HG03066 (cell line): ENCODE measurements at regions not wholly inside any gene's neighbourhood (a gene's known extent, or its start where the extent isn't known, plus 50 kb on each side); places are given as distances from the start of the nearest gene placed in this dataset.
"Not testable (repeated sequence)": the region's sequence is repeated elsewhere in the genome, so short reads cannot be mapped to it uniquely, and the experiment has no call there.

ENCODE experiments used
- ATAC-seq: cut with Tn5 transposase; IDR thresholded peaks from one replicate; pipeline ENCODE4 v1.9.1; 2021; ENCODE audit warnings: low read depth; ENCODE audit not compliant: unreplicated experiment

DNA sequence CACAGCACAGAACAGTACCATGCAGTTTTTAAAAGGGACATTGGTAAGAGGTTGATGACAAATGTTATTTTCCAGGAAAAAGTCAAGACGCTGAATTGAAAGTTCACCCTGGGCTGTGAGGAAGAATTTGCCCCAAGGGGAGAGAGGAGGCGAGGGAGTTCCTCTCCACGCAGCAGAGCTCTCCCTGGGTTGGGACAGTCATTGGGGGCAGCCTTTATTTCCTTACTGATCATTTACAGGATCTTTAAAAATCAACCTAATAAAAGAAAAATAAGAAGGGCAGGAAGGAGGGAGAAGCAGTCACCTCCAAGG, 49.9 kb upstream of the WNT7B start:
- no peak for ATAC-seq

DNA sequence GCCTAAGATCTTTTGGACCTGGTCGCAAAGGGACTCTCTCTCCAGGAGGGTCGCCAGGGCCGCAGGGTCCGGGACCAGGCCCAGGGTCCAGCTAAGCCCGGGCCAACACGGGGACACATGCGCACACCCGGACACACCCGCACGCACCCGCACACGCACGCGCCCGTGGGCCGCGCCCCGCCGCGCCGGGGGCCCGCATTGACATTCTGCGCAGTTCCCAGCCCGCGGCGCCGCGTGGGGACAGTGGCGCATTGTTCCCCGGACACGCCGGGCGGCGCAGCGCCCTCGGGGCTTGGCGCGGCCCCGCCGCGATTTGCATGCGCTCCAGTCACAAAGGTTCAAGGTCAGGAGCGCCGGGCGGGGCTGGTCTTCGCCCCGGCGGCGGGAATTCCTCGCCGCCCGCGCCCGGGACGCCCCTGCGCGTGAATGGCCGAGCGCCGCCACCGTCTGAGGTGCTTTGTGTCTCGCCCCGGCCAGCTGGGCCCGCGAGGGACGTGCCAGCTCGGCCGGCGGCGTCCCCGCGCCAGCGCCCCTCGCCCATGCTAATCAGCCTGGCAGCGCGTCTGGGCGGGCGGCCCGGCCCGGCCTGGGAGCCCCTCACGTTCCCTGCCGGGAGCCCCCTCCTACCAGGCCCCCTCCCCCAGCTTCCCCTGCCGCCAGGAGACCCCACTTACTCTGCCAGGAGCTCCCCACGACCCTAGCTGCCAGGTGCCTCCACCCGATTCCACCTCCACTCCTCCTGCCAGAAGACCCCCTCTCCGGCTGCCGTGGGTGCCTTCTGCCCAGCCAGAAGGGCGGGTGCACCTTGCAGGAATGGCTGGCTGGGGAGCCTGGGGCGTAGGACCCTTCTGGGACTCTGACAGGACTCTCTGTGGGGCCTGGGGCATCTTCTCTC, 50.5 kb upstream of the WNT7B start:
- ATAC-seq, result no peak

DNA sequence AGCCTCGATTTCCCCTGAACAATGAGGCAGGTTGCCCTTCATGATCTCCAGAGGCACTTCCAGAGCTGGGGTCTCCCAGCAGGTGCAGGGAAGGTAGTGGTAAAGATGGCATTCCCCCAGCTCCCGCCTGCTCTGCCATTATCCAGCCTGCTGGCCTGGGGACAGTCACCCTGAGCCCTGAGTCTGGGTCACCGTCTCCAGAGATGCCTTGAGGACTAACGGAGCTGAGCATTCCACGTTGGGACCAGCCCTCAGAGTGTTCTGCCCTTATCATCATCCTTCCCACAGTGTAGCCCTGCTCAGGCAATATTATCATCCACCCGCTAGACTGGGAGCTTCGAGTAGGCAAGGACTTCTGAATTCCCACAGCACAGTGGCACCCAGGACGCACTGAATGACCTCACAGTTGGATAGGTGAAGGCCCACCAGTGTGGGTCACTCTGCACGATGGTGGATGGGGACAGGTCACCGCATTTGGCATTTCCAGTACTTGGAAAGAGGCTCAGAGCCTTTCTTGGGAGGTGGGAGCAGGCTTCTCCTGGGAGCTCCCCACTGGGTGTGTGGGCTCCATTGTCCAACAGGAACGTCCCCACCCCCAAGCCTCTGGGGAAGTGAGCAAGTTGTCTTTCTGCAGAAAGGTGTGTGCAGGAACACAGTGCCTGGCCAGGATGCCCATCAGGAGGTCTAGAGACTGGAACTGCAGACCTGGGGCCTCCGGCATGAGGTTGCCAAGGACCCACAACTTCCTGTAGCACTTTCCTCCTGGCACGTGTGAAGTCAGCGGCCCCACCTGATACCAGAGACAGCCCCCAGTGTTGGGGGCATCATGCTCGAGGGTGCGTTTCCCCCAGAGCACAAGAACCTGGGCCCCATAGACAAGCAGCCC, 51.4 kb upstream of the WNT7B start:
- ATAC-seq, result no peak

DNA sequence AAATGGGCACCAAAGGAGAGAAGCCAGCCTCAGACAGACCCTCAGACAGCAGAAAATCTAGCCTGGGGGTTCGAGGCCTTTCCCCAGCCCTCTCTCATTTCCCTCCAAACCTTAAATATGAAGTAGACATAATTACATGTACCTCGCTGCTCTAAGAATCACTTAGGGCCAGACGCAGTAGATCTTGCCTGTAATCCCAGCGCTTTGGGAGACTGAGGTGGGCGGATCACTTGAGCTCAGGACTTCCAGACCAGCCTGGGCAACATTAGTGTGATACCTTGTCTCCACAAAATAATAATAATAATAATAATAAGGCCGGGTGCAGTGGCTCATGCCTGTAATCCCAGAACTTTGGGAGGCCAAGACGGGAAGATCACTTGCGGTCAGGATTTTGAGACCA, 52.1 kb upstream of the WNT7B start:
- ATAC-seq, result no peak

DNA sequence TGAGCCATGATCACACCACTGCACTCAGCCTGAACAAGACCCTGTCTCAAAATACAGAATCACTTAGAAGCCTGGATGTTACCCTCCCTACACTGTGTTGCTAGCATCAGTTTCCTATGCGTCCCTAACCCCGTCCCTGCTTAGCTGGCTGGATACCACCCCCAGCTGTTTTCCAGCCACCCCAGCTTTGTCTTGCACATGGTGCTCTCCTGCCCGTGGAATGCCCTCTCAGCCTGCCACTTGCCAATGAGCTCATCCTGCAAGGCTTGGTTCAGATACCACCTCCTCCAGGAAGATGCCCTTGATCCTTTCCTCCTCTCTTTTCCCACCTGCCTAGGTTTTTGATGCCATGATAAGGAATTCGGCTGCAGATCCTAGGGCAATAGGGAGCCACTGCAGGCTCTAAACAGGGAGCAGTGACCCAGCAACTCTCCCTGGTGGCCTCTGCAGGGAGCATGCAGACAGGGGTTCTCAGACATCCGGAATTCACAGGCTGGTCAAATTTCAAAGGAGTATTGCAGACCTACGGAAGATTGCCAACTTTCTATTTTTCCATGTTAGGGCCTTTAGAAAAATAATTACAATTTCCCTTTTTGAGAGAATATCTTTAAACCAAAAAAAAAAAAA, 52.7 kb upstream of the WNT7B start:
- no peak for ATAC-seq

DNA sequence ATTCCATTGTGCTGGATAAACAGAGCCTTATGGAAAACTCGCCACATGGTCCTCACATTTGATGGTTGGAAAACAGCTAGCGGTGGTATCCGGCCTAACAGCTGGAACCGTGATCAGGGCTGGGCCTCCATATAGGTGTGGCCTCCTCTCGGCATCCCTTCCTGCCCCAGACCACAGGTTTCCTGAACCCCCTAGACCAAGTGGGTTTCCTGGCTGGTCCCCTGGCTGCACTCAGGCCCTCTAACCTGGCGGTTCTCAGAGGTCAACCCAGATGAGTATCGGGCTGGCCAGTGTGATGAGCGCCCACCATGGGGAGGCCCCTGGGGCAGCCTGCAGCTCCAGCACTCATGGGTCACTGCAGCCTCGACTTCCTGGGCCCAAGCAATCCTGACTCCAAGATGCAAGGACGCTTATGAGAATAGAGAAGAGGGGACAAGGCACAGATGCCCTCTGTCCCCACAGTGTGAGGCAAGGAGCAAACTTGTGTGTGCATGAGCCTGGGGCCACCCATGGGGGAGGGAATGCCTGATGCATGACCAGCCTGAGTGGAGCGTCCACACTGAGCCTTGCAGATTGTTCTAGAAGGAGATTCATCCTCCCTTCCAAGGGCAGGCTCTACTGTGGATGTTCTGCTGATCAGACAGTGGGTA, 53.4 kb upstream of the WNT7B start:
- no peak for ATAC-seq

DNA sequence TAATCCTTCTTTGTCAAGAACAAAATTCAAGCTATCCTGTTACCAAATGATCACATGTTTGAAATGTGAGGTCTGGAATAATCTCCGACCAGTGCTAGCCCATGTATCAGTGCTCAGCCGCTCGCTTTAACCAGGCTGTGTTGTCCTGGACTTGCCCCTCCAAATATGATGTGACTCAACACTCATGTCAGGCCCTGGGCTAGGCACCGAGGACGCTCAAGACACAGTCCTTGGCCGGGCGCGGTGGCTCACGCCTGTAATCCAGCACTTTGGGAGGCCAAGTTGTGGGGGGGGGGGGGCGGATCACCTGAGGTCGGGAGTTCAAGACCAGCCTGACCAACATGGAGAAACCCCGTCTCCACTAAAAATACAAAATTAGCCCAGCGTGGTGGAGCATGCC, 54.1 kb upstream of the WNT7B start:
- ATAC-seq, result no peak

DNA sequence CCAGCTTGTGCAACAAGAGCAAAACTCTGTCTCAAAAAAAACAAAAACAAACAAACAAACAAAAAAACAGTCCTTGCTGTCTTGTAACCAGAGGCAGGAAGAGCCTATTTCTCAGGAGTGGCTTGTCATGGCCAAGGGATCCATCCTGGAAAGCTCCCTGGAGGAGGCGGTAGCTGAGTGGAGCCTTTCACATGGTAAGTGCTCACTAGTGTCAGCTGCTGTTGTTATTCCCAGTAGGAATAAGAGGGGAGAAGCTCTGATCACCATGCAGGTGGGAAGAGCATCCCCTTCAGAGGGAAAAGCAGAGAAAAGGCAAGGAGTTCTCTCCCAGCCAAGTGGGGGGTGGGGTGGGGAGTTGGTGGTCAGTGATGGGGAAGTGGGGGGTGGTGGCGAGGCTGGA, 54.6 kb upstream of the WNT7B start:
- ATAC-seq, result no peak

DNA sequence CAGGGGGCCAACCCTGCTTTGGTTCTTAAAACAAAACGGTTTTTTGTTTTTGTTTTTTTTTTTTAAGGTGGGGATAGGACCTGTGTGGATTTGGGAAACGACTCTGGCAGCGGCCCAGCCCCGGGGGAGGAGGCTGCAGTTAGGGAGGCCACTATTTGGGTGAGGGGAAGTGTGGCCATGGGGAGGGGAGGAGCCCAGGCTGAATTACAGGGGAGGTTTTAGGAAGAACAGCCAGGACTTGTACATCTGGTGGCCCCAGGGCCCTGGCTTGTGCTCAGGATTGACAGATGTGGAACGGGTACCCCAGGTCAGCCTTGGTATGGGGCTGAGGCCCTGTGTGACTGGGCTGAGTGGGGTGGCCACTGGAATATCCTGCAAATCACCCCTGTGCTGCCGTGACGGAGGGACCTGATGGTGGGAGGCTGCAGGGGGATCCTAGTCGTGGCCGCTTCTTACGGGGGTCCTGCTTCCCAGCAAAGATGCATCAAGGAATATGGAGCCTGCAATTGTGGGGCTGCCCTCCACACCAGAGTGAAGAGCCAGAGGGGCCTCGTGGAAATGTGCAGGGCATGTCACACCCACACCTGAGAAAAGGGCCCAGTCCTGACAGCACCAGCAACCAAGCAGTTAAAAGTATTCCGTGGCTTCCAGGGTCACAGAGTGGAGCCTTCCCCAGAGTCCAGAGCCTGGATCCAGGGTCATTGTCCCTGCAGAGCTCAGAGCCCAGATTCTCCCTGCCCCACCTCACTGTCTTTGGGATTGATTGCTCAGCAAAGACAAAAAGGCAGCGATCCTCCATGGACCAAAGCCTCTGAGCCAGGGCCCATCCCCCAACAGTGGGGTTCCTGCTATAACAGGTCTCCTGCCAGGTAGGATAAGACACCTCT, 55.2 kb upstream of the WNT7B start:
- ATAC-seq, result no peak

DNA sequence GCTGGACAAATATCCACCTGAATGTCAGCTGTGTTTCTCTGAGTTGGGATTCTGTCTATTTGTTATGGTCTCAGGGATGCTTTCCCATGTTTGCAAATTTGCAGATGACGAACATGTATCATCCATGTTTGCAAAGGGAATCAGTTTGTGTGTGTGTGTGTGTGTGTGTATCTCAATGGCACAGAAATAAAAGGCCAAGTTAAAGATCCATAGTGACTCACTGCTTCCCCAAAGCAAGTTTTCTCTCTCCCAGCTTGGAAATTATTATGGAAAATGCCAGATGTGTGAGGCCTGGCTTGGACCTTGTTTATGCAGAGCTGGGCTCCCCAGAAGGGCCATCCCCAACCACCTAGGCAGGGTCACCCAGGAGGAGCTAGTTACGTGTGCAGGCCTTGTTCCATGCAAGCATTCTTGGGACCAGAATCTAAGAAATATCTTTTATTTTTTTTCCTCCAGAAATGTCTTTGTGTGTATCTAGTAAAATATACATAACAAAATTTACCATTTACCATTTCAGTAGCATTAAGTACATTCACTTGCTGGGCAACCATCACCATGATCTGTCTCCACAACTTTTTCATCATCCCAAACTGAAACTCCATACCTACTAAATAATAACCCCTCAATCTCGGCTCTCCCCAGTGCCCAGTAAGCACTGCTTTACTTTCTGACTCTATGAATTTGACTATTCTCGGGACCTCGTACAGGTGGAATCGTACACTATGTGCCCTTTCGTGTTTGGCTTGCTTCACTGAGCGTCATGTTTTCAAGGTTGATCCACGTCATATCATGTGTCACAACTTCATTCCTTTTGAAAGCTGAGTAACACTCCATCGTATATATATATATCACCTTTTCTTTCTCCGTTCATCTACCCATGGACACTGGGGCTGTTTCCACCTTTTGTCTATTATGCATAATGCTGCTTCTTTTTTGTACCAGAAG, 56.6 kb upstream of the WNT7B start:
- ATAC-seq, result no peak

DNA sequence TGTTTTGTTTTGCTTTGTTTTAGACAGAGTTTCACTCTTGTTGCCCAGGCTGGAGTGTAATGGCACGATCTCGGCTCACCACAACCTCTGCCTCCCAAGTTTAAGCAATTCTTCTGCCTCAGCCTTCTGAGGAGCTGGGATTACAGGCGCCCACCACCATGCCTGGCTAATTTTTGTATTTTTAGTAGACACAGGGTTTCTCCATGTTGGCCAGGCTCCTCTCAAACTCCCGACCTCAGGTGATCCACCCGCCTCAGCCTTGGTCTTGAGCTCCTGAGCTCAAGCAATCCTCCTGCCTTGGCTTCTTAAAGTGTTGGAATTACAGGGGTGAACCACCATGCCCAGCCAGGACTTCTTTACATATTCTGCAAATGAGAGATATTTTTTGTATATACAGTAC, 57.5 kb upstream of the WNT7B start:
- ATAC-seq, result not testable (repeated sequence)

DNA sequence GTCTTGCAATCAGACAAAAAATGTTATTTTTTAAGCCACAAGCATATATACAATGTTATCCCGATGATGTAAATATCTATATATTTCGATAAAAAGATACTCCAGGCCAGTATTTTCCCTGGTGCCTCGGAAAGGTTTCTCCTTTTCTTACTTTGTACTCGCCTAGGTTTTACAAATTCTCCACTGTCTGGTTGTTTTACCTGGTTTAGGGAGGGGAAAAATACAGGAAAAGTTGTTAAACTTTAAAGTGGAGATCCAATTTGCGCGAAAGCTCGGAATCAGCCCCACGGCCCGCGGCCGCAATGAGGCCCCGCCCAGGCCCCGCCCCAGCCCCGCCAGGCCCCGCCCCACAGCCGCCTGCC, 58.4 kb upstream of the WNT7B start:
- no peak for ATAC-seq

DNA sequence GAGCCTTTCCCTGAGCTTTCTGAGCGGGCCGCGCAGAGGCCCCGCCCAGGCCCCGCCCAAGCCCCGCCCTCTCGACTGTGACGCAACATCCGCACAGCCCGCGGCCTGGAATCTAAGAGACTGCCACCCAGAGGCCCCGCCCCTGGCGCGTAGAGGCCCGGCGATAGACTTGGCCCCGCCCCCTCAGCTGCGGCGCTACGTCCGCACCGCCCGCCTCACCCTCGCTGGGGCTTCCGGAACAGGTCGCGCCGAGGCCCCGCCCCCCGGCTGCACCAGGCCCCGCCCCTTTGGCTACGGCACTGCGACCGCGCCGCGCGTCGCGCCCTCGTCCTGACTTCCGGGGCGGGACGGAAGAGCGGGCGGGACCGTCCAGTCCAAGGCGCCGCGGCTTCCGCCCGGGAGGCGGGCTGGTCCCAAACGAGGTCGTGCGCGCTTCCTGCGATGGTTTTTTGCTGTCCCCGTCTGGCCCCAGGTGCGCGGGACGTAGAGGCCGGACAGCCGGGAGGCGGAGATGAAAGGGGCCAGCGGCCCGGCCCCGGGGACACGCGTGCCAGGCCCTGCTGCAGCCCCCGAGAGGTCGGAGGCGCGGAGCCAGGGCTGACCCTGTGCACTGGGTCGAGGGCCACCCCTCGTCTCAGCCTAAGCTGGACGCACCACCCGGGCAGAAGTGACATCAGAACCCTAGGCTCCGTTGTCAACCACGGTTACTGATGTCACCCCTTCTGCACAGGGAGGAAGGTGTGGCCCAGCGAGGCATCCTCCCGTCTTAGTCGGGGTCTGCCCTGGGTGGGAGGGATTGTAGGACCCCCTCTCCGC, 59.0 kb upstream of the WNT7B start:
- peak; percentile 96 for ATAC-seq

DNA sequence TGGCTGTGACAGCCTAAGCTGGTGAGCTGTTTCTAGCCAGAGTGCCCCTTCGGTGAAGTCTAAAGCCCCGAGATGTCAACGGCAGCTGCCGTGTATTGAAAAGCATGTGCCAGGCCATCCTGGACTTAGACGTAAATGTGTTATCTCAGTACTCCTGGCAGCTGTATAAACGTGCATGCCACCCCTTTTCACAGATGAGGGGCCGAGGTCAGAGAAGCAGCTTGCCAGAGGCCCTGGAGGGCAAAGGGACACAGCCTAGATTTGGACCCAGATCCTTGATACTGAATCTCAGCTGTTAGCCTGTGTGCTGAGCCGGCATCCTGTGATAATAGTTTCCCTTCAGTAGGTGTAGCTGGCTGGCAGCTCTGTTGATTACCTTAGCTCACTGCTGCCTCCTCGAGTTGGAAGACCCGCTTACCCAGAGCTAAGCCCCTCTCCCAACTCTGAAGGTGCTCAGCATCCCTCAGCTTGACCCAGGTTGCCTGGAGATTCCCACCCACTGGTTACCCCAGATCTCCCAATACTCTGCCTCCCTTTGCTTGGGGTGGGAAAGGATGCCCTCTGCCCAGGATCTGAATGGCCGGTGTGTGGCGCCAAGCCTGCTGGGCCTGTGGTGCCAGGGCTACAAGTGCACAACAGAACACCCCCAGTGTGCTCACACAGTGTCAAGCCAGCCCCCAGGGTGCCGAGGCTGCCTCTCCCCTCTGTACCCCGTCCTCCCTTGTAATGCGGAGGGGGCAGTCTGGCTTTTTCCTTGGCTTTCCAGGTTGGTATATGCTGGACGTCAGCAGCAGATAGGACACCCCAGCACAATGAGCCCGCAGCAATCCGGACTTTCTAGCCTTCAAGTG, 59.8 kb upstream of the WNT7B start:
- ATAC-seq, result no peak

DNA sequence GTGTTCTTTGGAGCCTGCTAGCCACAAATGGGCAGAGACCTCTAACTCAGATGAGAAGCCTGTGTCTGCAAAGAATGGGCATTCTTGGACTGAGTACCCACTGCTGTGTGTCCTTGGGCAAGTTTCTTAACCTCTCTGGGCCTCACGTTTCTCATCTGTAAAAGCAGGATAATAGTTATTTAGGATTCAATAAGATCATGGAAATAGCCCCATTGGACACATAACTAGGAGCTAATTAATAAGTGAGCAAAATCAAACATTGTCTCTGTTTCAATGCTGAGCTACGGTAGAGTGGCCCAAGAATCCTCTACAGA, 61.2 kb upstream of the WNT7B start:
- no peak for ATAC-seq

DNA sequence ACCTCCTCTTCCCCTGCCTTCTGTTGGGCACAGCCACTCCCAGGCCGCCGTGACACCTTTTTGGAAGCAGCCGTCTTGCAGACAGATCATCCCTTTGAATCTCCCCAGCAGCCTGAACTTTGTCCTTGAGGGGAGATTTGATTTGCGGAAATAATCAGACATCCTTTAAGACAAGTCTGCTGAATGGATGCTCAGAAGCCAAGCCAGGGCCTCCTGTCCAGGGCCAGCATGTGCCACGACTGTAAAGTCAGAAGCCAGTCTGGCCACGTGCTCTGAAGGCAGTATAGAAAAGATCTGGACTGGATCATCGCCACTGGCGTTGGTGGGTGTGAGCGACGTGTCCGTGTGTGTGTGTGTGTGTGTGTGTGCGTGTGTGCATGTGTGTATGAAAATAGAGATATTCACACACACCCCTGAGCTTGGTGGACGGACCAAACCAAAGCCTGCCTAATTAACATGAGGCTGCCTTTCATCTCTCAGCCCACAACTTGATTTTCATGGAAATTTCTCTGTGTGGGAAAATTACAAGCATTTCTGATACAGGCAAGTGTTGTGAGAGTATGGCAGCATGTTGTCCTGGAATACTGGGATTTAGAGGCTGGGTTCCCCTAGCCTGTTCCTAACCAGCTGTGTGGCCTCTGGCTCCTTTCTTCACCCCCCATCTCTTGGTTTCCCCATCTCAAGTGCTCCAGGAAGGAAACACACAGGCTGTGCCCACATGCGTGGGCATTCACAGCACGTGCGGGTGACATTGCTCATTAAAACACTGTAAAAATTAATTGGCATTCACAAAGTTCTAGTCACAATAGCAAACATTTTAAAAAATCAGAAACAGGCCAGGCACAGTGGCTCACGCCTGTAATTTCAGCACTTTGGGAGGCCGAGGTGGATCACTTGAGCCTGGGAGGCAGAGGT, 61.8 kb upstream of the WNT7B start:
- no peak for ATAC-seq
